ENCODE measurements at regions not wholly inside any gene's neighbourhood (a gene's known extent, or its start where the extent isn't known, plus 50 kb on each side); places are given as distances from the start of the nearest gene placed in this dataset.

DNA sequence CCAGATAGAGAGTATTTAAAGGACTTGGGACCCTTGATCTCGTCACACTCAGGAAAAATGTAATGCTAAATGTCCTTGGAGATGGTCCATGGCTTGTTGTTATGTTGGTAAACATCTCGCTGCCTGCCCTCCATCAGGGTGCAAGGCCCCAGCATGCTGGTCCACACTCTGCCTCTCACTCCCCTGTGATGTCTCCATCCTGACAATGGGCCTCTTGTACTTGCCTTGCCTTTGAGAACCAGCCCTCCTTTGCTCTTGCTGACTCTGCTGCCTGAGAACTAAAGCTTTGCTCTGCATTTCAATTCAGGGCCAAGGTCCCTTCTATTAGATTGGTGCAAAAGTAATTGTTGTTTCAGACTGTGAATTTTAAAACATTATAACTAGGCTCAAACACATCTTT is 131.0 kb upstream of the LMNTD1 start:
- no peak overlapping the region for H3K27ac Mint-ChIP-seq
- H3K36me3 Mint-ChIP-seq = peaks cover 4% of the 10 kb centered on the region; the same call in 1 of the 2 replicates
- ATAC-seq (no peak), DNase-seq (ENCODE audit: low spot score) (no peak)
- peaks cover 3% of the 10 kb centered on the region; the same call in 1 of the 2 replicates for H3K27me3 Mint-ChIP-seq (ENCODE audit: low read depth)
- no peak overlapping the region for H3K4me3 Mint-ChIP-seq
- H3K4me1 Mint-ChIP-seq = peaks cover 3% of the 10 kb centered on the region
- peaks cover 6% of the 10 kb centered on the region for H3K9me3 Mint-ChIP-seq
- ChIA-PET CTCF (no interaction called here), POLR2A (no interaction called here)
- TF ChIP-seq RELA (CRISPR knock-in tag; IDR thresholded peaks at IDR 0.05; ENCODE audit: borderline replicate concordance) (no peak), NR1H2 (CRISPR knock-in tag; IDR thresholded peaks at IDR 0.05) (no peak), ETV6 (CRISPR knock-in tag; IDR thresholded peaks at IDR 0.05) (no peak), ZNF317 (CRISPR knock-in tag; IDR thresholded peaks at IDR 0.05; ENCODE audit: borderline replicate concordance, low read depth) (no peak), TEAD4 (CRISPR knock-in tag; IDR thresholded peaks at IDR 0.05) (no peak), EMX1 (CRISPR knock-in tag; IDR thresholded peaks at IDR 0.05) (no peak), OVOL2 (CRISPR knock-in tag; IDR thresholded peaks at IDR 0.05; ENCODE audit: borderline replicate concordance) (no peak), MYBL2 (CRISPR knock-in tag; IDR thresholded peaks at IDR 0.05) (no peak), JUN (CRISPR knock-in tag; IDR thresholded peaks at IDR 0.05) (no peak), ZNF232 (CRISPR knock-in tag; IDR thresholded peaks at IDR 0.05) (no peak), CREM (CRISPR knock-in tag; IDR thresholded peaks at IDR 0.05) (no peak)
- TF ChIP-seq, protein P1, sequence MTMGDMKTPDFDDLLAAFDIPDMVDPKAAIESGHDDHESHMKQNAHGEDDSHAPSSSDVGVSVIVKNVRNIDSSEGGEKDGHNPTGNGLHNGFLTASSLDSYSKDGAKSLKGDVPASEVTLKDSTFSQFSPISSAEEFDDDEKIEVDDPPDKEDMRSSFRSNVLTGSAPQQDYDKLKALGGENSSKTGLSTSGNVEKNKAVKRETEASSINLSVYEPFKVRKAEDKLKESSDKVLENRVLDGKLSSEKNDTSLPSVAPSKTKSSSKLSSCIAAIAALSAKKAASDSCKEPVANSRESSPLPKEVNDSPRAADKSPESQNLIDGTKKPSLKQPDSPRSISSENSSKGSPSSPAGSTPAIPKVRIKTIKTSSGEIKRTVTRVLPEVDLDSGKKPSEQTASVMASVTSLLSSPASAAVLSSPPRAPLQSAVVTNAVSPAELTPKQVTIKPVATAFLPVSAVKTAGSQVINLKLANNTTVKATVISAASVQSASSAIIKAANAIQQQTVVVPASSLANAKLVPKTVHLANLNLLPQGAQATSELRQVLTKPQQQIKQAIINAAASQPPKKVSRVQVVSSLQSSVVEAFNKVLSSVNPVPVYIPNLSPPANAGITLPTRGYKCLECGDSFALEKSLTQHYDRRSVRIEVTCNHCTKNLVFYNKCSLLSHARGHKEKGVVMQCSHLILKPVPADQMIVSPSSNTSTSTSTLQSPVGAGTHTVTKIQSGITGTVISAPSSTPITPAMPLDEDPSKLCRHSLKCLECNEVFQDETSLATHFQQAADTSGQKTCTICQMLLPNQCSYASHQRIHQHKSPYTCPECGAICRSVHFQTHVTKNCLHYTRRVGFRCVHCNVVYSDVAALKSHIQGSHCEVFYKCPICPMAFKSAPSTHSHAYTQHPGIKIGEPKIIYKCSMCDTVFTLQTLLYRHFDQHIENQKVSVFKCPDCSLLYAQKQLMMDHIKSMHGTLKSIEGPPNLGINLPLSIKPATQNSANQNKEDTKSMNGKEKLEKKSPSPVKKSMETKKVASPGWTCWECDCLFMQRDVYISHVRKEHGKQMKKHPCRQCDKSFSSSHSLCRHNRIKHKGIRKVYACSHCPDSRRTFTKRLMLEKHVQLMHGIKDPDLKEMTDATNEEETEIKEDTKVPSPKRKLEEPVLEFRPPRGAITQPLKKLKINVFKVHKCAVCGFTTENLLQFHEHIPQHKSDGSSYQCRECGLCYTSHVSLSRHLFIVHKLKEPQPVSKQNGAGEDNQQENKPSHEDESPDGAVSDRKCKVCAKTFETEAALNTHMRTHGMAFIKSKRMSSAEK (CRISPR knock-in tag; IDR thresholded peaks at IDR 0.05; ENCODE audit: borderline replicate concordance) = no peak
- TF ChIP-seq, protein P2, sequence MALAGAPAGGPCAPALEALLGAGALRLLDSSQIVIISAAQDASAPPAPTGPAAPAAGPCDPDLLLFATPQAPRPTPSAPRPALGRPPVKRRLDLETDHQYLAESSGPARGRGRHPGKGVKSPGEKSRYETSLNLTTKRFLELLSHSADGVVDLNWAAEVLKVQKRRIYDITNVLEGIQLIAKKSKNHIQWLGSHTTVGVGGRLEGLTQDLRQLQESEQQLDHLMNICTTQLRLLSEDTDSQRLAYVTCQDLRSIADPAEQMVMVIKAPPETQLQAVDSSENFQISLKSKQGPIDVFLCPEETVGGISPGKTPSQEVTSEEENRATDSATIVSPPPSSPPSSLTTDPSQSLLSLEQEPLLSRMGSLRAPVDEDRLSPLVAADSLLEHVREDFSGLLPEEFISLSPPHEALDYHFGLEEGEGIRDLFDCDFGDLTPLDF (CRISPR knock-in tag; IDR thresholded peaks at IDR 0.05) = no peak
- TF ChIP-seq, protein P3, sequence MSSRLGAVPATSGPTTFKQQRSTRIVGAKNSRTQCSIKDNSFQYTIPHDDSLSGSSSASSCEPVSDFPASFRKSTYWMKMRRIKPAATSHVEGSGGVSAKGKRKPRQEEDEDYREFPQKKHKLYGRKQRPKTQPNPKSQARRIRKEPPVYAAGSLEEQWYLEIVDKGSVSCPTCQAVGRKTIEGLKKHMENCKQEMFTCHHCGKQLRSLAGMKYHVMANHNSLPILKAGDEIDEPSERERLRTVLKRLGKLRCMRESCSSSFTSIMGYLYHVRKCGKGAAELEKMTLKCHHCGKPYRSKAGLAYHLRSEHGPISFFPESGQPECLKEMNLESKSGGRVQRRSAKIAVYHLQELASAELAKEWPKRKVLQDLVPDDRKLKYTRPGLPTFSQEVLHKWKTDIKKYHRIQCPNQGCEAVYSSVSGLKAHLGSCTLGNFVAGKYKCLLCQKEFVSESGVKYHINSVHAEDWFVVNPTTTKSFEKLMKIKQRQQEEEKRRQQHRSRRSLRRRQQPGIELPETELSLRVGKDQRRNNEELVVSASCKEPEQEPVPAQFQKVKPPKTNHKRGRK (CRISPR knock-in tag; IDR thresholded peaks at IDR 0.05; ENCODE audit: borderline replicate concordance) = no peak
- TF ChIP-seq, protein P4, sequence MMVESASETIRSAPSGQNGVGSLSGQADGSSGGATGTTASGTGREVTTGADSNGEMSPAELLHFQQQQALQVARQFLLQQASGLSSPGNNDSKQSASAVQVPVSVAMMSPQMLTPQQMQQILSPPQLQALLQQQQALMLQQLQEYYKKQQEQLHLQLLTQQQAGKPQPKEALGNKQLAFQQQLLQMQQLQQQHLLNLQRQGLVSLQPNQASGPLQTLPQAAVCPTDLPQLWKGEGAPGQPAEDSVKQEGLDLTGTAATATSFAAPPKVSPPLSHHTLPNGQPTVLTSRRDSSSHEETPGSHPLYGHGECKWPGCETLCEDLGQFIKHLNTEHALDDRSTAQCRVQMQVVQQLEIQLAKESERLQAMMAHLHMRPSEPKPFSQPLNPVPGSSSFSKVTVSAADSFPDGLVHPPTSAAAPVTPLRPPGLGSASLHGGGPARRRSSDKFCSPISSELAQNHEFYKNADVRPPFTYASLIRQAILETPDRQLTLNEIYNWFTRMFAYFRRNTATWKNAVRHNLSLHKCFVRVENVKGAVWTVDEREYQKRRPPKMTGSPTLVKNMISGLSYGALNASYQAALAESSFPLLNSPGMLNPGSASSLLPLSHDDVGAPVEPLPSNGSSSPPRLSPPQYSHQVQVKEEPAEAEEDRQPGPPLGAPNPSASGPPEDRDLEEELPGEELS (CRISPR knock-in tag; IDR thresholded peaks at IDR 0.05) = no peak
- TF ChIP-seq, protein P5, sequence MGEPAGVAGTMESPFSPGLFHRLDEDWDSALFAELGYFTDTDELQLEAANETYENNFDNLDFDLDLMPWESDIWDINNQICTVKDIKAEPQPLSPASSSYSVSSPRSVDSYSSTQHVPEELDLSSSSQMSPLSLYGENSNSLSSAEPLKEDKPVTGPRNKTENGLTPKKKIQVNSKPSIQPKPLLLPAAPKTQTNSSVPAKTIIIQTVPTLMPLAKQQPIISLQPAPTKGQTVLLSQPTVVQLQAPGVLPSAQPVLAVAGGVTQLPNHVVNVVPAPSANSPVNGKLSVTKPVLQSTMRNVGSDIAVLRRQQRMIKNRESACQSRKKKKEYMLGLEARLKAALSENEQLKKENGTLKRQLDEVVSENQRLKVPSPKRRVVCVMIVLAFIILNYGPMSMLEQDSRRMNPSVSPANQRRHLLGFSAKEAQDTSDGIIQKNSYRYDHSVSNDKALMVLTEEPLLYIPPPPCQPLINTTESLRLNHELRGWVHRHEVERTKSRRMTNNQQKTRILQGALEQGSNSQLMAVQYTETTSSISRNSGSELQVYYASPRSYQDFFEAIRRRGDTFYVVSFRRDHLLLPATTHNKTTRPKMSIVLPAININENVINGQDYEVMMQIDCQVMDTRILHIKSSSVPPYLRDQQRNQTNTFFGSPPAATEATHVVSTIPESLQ (CRISPR knock-in tag; IDR thresholded peaks at IDR 0.05) = no peak
- TF ChIP-seq, protein P6, sequence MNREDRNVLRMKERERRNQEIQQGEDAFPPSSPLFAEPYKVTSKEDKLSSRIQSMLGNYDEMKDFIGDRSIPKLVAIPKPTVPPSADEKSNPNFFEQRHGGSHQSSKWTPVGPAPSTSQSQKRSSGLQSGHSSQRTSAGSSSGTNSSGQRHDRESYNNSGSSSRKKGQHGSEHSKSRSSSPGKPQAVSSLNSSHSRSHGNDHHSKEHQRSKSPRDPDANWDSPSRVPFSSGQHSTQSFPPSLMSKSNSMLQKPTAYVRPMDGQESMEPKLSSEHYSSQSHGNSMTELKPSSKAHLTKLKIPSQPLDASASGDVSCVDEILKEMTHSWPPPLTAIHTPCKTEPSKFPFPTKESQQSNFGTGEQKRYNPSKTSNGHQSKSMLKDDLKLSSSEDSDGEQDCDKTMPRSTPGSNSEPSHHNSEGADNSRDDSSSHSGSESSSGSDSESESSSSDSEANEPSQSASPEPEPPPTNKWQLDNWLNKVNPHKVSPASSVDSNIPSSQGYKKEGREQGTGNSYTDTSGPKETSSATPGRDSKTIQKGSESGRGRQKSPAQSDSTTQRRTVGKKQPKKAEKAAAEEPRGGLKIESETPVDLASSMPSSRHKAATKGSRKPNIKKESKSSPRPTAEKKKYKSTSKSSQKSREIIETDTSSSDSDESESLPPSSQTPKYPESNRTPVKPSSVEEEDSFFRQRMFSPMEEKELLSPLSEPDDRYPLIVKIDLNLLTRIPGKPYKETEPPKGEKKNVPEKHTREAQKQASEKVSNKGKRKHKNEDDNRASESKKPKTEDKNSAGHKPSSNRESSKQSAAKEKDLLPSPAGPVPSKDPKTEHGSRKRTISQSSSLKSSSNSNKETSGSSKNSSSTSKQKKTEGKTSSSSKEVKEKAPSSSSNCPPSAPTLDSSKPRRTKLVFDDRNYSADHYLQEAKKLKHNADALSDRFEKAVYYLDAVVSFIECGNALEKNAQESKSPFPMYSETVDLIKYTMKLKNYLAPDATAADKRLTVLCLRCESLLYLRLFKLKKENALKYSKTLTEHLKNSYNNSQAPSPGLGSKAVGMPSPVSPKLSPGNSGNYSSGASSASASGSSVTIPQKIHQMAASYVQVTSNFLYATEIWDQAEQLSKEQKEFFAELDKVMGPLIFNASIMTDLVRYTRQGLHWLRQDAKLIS (CRISPR knock-in tag; IDR thresholded peaks at IDR 0.05; ENCODE audit: borderline replicate concordance) = no peak
